Medulla oblongata (tissue), 1 donor: ENCODE measurements at regions not wholly inside any gene's neighbourhood (a gene's known extent, or its start where the extent isn't known, plus 50 kb on each side); places are given as distances from the start of the nearest gene placed in this dataset.
A peak's percentile ranks its signal among the peaks of the same experiment; 100 is the strongest.

Experiments
- DNase-seq: peaks from one replicate; pipeline ENCODE4 v3.0.0-alpha.2; 2015; ENCODE audit errors: extremely low spot score

GRCh38 chr2:177058747-177059146 is 153.8 kb upstream of the HNRNPA3 start:
- no peak for DNase-seq

GRCh38 chr2:177059293-177059692 is 153.3 kb upstream of the HNRNPA3 start:
- DNase-seq = no peak

- no peak for DNase-seq
Measured at GRCh38 chr2:177063331-177063730, 149.3 kb upstream of the HNRNPA3 start.

GRCh38 chr2:177064422-177064821 is 148.2 kb upstream of the HNRNPA3 start:
- DNase-seq = no peak

- DNase-seq = no peak
Measured at GRCh38 chr2:177068967-177069366, 143.6 kb upstream of the HNRNPA3 start.

GRCh38 chr2:177072090-177072489 is 140.5 kb upstream of the HNRNPA3 start:
- no peak for DNase-seq

- no peak for DNase-seq
Measured at GRCh38 chr2:177073611-177074010, 139.0 kb upstream of the HNRNPA3 start.

GRCh38 chr2:177074099-177074710 is 138.4 kb upstream of the HNRNPA3 start:
- no peak for DNase-seq

- no peak for DNase-seq
Measured at GRCh38 chr2:177075254-177075653, 137.3 kb upstream of the HNRNPA3 start.

- DNase-seq = no peak
Measured at GRCh38 chr2:177076636-177077179, 135.9 kb upstream of the HNRNPA3 start.

GRCh38 chr2:177077778-177078177 is 134.8 kb upstream of the HNRNPA3 start:
- DNase-seq = no peak

- peak; percentile 20 for DNase-seq
Measured at GRCh38 chr2:177078416-177078815, 134.2 kb upstream of the HNRNPA3 start.

GRCh38 chr2:177078855-177079254 is 133.7 kb upstream of the HNRNPA3 start:
- no peak for DNase-seq

- no peak for DNase-seq
Measured at GRCh38 chr2:177080746-177081284, 131.8 kb upstream of the HNRNPA3 start.

- DNase-seq = no peak
Measured at GRCh38 chr2:177084607-177085006, 128.0 kb upstream of the HNRNPA3 start.

- no peak for DNase-seq
Measured at GRCh38 chr2:177088529-177088928, 124.1 kb upstream of the HNRNPA3 start.

- no peak for DNase-seq
Measured at GRCh38 chr2:177090967-177091366, 121.6 kb upstream of the HNRNPA3 start.

- DNase-seq = no peak
Measured at GRCh38 chr2:177093371-177093770, 119.2 kb upstream of the HNRNPA3 start.

GRCh38 chr2:177098001-177098613 is 114.5 kb upstream of the HNRNPA3 start:
- DNase-seq = no peak

- no peak for DNase-seq
Measured at GRCh38 chr2:177101930-177102329, 110.7 kb upstream of the HNRNPA3 start.

- no peak for DNase-seq
Measured at GRCh38 chr2:177106212-177106611, 106.4 kb upstream of the HNRNPA3 start.

- DNase-seq = no peak
Measured at GRCh38 chr2:177108890-177109289, 103.7 kb upstream of the HNRNPA3 start.

- DNase-seq = no peak
Measured at GRCh38 chr2:177114712-177115111, 97.9 kb upstream of the HNRNPA3 start.
